C4-2B (cell line): ENCODE measurements at regions not wholly inside any gene's neighbourhood (a gene's known extent, or its start where the extent isn't known, plus 50 kb on each side); places are given as distances from the start of the nearest gene placed in this dataset.

Experiments used
- H3K27ac ChIP-seq: fragments of 450-650 bp; 2 replicates; pipeline ENCODE4 v1.5.1; 2017
- CTCF ChIP-seq: fragments of 450-650 bp; conservative IDR thresholded peaks from 2 replicates; pipeline ENCODE4 v1.5.1; 2017; ENCODE audit warnings: mild to moderate bottlenecking
- ZFX ChIP-seq: fragments of 450-650 bp; IDR thresholded peaks from 2 replicates; pipeline ENCODE4 v1.6.1; 2017

DNA sequence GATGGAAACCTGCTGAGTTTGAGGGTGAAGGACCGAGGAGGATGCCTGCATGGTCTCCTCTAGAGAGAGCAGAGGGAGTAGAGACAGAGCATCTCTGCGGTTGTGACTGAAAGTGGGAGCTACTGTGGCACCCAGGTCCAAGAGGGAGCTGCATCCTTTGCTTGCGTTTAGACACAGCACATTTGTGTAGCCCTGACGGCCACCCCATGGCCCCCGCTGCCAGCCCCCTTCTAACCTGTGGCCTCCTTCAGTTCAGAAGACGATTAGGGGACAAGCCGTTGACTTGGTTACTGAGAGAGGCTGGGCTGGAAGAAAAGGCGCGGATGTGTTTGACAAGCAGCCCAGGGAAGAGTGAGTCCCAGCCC lies 690.9 kb downstream of the BRD1 start:
- no peak overlapping the region for H3K27ac ChIP-seq
- no peak for TF ChIP-seq ZFX
- no peak for TF ChIP-seq CTCF

DNA sequence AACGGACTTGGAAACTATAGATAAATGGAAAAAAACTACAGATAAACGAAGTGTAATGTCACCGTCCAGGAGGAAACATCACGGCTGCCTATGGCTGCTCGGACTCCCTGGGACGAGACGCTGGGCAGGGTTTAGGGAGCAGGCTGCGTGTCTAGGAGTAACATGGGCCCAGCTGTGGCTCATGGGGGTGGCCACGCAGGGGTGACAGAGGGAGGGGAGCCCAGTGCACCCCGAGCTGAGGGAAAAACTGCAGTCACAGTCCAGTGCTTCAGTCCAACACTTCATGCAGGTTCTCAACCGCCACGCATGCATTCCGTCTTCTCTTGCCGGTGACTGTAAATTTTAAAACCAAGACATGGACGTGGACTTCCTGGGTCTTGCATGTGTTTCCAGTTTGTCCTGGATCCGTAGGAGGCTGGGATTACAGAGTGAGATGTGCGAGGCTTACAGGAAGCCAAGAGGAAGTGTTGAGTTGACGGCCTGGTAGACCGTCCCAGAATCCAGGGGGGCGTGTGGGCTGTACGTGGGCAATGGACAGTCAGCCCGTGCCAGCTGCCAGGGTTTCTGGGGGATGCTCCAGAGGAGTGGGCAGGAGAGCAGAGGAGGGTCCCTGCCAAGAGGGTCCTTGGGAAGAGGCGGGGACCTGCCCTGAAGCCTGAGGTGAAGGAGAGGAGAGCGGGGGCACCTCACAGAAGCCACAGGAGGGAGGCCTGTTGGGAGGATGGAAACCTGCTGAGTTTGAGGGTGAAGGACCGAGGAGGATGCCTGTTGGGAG lies 691.4 kb downstream of the BRD1 start:
- TF ChIP-seq CTCF (no peak), ZFX (no peak)
- no peak overlapping the region for H3K27ac ChIP-seq

DNA sequence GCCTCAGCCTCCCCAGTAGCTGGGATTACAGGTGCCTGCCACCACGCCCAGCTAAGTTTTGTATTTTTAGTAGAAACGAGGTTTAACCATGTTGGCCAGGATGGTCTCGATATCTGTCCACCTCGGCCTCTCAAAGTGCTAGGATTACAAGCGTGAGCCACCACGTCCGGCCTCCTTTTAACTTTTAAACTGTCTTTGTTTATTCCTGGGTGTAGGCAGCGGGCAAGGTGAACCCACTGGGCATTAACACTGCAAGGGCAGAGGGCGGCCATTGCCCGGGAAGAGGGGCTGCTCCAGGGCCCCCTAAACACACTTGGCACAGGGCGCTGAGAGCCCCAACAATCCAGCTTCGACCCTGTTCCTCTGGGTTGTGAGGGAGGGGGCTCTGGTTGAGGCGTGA lies 693.6 kb downstream of the BRD1 start:
- H3K27ac ChIP-seq: no peak overlapping the region
- TF ChIP-seq ZFX (no peak), CTCF (no peak)

DNA sequence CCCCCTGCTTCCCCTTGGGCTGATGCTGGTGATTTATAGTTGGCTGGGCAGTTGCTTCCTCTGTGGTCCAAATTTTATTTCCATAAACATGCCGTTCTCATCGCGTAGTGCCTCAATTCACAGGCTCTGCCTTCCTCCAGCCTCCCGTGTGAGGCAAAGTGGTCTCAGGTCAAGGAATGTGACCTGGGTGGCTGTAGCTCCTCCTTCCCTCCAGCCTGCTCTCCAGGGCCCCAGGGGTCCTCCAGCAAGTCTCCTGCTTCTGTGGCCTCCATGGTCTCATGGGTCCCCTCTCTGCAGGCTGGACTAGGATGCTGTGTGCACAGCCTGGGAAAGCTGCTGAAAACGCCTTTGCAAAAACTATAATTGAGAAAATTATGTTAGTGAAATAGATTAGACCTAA lies 694.1 kb downstream of the BRD1 start:
- H3K27ac ChIP-seq: no peak overlapping the region

GRCh38 chr22:49132009-49132408 lies 695.7 kb downstream of the BRD1 start:
- no peak for TF ChIP-seq ZFX
- TF ChIP-seq CTCF: no peak
- no peak overlapping the region for H3K27ac ChIP-seq

More for the DNA sequence above, 694.1 kb downstream of the BRD1 start:
- TF ChIP-seq ZFX (no peak), CTCF (no peak)

DNA sequence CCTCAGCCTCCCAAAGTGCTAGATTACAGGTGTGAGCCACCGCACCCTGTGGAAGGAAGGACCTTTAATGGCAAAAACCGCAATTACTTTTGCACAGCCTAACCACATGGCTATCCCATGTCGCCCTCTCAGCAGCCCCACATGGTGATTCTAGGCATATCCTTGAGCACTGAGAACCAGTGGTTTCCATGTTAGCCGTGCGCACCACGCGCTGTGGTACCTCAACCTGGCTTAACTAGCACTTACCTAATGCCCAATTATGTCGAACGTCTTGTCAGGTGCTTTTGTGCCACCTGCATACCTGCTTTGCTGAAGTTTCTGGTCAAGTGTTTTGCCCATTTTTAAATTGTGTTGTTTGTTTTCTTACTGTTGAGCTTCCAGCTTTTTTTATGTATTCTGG lies 697.9 kb downstream of the BRD1 start:
- TF ChIP-seq CTCF: no peak
- no peak for TF ChIP-seq ZFX
- no peak overlapping the region for H3K27ac ChIP-seq

- TF ChIP-seq CTCF (no peak), ZFX (no peak)
- H3K27ac ChIP-seq: no peak overlapping the region
Observed at GRCh38 chr22:49128874-49129273, 698.8 kb downstream of the BRD1 start.
